ENCODE measurements at regions not wholly inside any gene's neighbourhood (a gene's known extent, or its start where the extent isn't known, plus 50 kb on each side); places are given as distances from the start of the nearest gene placed in this dataset.

DNA sequence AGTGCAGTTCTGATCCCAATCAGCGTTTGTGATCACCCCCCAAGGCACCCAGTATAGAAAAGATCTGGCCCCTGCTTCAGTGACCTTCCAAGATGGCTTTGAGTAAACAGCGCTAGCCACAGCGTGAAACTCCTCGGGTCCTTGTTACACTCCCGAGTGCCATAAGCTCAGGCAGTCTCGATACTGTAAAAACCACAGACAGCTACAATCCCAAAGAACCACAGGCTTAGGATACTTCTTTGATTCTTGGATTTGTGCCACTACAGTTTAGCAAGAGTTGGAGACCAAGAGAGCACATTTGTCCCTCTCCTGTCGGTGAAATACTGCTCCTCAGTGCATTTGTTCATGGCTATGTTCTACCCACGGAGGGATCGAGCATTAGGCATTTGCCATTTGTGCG, 352.5 kb upstream of the ZNF521 start:
- TF ChIP-seq, protein P1, sequence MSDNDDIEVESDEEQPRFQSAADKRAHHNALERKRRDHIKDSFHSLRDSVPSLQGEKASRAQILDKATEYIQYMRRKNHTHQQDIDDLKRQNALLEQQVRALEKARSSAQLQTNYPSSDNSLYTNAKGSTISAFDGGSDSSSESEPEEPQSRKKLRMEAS (IDR thresholded peaks at IDR 0.05) = no peak
- TF ChIP-seq EP300 (IDR thresholded peaks at IDR 0.05; ENCODE audit: borderline replicate concordance) = no peak

Measured in Ishikawa (cell line).